ENCODE measurements at regions not wholly inside any gene's neighbourhood (a gene's known extent, or its start where the extent isn't known, plus 50 kb on each side); places are given as distances from the start of the nearest gene placed in this dataset.

- TF ChIP-seq EP300 (IDR thresholded peaks at IDR 0.05) (no peak), CTCF (IDR thresholded peaks at IDR 0.05) (no peak), POLR2A (IDR thresholded peaks at IDR 0.05) (no peak)
Measured at GRCh38 chr4:114163051-114163450, 183.6 kb upstream of the ARSJ start.
